Liver (tissue), 8 donors: ENCODE measurements at regions not wholly inside any gene's neighbourhood (a gene's known extent, or its start where the extent isn't known, plus 50 kb on each side); places are given as distances from the start of the nearest gene placed in this dataset.

Source experiments
- DNase-seq: peaks from one replicate; pipeline ENCODE4 v3.0.0-alpha.2; 2017; ENCODE audit warnings: low spot score
- H3K27ac ChIP-seq, 2 donors: one replicate each; pipeline ENCODE4 v1.7.0; 2013; ENCODE audit warnings: inconsistent platforms in 2 of 2, low read length in 2 of 2, control low read depth in 1 of 2, low read depth in 1 of 2, mild to moderate bottlenecking in 1 of 2
- H3K27me3 ChIP-seq, 4 donors: one replicate each; pipeline versions ENCODE4 v1.6.1 to v1.7.0; 2013; ENCODE audit warnings: low read length in 3 of 4, inconsistent platforms in 1 of 4, mild to moderate bottlenecking in 1 of 4, moderate library complexity in 1 of 4; ENCODE audit not compliant: control insufficient read depth in 4 of 4, insufficient read depth in 4 of 4
- H3K36me3 ChIP-seq, 4 donors: one replicate each; pipeline versions ENCODE4 v1.6.1 to v1.7.0; 2013; ENCODE audit warnings: low read length in 3 of 4, mild to moderate bottlenecking in 3 of 4, low read depth in 1 of 4, moderate library complexity in 1 of 4; ENCODE audit not compliant: control insufficient read depth in 4 of 4, insufficient read depth in 3 of 4
- H3K4me1 ChIP-seq, 4 donors: one replicate each; pipeline versions ENCODE4 v1.6.1 to v1.7.0; 2013; ENCODE audit warnings: low read length in 3 of 4, mild to moderate bottlenecking in 3 of 4, moderate library complexity in 1 of 4; ENCODE audit not compliant: control insufficient read depth in 4 of 4, insufficient read depth in 4 of 4
- H3K4me3 ChIP-seq, 3 donors: one replicate each; pipeline versions ENCODE4 v1.6.1 to v1.7.0; 2013; ENCODE audit warnings: low read length in 3 of 3, control low read depth in 1 of 3, low read depth in 1 of 3, mild to moderate bottlenecking in 1 of 3
- H3K9ac ChIP-seq, 2 donors: one replicate each; pipeline ENCODE4 v1.7.0; 2013; ENCODE audit warnings: low read length in 2 of 2, mild to moderate bottlenecking in 2 of 2, moderate library complexity in 2 of 2, control low read depth in 1 of 2, low read depth in 1 of 2
- H3K9me3 ChIP-seq, 4 donors: one replicate each; pipeline versions ENCODE4 v1.6.1 to v1.7.0; 2013; ENCODE audit warnings: low read length in 3 of 4; ENCODE audit not compliant: control insufficient read depth in 4 of 4
- EGR1 ChIP-seq, 2 donors: IDR thresholded peaks; 2 replicates each; pipeline ENCODE4 v1.6.1; 2016 to 2018; ENCODE audit warnings: antibody characterized with exemption in 2 of 2, low read depth in 2 of 2
- FOXA1 ChIP-seq: IDR thresholded peaks from 2 replicates; pipeline ENCODE4 v1.6.1; 2016; ENCODE audit warnings: antibody characterized with exemption
- FOXA2 ChIP-seq: IDR thresholded peaks from 2 replicates; pipeline ENCODE4 v1.6.1; 2016; ENCODE audit warnings: antibody characterized with exemption
- GABPA ChIP-seq, 2 donors: IDR thresholded peaks in 1 of 2; conservative IDR thresholded peaks in 1 of 2; 2 replicates each; pipeline ENCODE4 v1.6.1; 2016; ENCODE audit warnings: antibody characterized with exemption in 2 of 2, mild to moderate bottlenecking in 1 of 2, moderate library complexity in 1 of 2
- HNF4A ChIP-seq, 2 donors: conservative IDR thresholded peaks; 2 replicates each; pipeline ENCODE4 v1.6.1; 2016; ENCODE audit warnings: antibody characterized with exemption in 2 of 2, mild to moderate bottlenecking in 2 of 2
- HNF4G ChIP-seq: IDR thresholded peaks from 2 replicates; pipeline ENCODE4 v1.6.1; 2016; ENCODE audit warnings: antibody characterized with exemption
- JUND ChIP-seq, 2 donors: IDR thresholded peaks; 2 replicates each; pipeline ENCODE4 v1.6.1; 2016; ENCODE audit warnings: antibody characterized with exemption in 2 of 2
- NR2F2 ChIP-seq: IDR thresholded peaks from 2 replicates; pipeline ENCODE4 v1.6.1; 2016; ENCODE audit warnings: antibody characterized with exemption
- RAD21 ChIP-seq, 2 donors: IDR thresholded peaks; 2 replicates each; pipeline ENCODE4 v1.6.1; 2016; ENCODE audit warnings: antibody characterized with exemption in 2 of 2, mild to moderate bottlenecking in 2 of 2
- RXRA ChIP-seq, 2 donors: IDR thresholded peaks; 2 replicates each; pipeline ENCODE4 v1.6.1; 2017 to 2018; ENCODE audit warnings: antibody characterized with exemption in 2 of 2, mild to moderate bottlenecking in 1 of 2
- SP1 ChIP-seq: IDR thresholded peaks from 2 replicates; pipeline ENCODE4 v1.6.1; 2018; ENCODE audit warnings: antibody characterized with exemption, mild to moderate bottlenecking
- TAF1 ChIP-seq: conservative IDR thresholded peaks from 2 replicates; pipeline ENCODE4 v1.6.1; 2016; ENCODE audit warnings: antibody characterized with exemption, mild to moderate bottlenecking
- YY1 ChIP-seq: IDR thresholded peaks from 2 replicates; pipeline ENCODE4 v1.6.1; 2016; ENCODE audit warnings: antibody characterized with exemption, mild to moderate bottlenecking
- WGBS: extraction: QIAGEN DNeasy Blood & Tissue Kit; methylation state at CpG from one replicate; pipeline ENCODE4 v1.1.7; 2013; 5-methylcytosine and 5-hydroxymethylcytosine counted together
- TF ChIP-seq, protein P1 (sequence below): fragments of 150-350 bp; IDR thresholded peaks from 2 replicates; pipeline ENCODE4 v1.5.1; 2017; ENCODE audit warnings: improper control_type of control experiment, low read depth, low read length; ENCODE audit not compliant: missing input control
- TF ChIP-seq, protein P2 (sequence below): IDR thresholded peaks from 2 replicates; pipeline ENCODE4 v1.6.1; 2016; ENCODE audit warnings: antibody characterized with exemption
- TF ChIP-seq, protein P3 (sequence below): IDR thresholded peaks from 2 replicates; pipeline ENCODE4 v1.6.1; 2016; ENCODE audit warnings: antibody characterized with exemption, mild to moderate bottlenecking
- TF ChIP-seq, protein P4 (sequence below): IDR thresholded peaks from 2 replicates; pipeline ENCODE4 v1.6.1; 2016; ENCODE audit warnings: antibody characterized with exemption
- TF ChIP-seq, protein P5 (sequence below): IDR thresholded peaks from 2 replicates; pipeline ENCODE4 v1.6.1; 2016; ENCODE audit warnings: antibody characterized with exemption
- donor health status: healthy.
- donor health status: healthy.
- donor health status: healthy.
- donor health status: healthy.
- donor health status: healthy.

DNA sequence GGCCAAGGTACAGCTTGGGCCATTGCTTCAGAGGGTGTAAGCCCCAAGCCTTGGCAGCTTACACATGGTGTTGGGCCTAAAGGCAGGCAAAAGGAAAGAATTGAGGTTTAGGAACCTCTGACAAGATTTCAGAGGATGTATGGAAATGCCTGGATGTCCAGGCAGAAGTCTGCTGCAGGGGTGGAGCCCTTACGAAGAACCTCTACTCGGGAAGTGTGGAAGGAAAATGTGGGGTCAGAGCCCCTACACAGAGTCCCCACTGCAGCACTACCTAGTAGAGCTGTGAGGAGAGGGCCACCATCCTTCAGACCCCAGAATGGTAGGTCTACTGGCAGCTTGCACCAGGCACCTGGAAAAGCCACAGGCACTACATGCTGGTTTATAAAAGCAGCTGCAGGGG is 124.2 kb downstream of the RPIA start:
- Histone ChIP-seq H3K27me3 (no peaks in the 10 kb centered on the region), H3K4me3 (no peak overlapping the region), H3K36me3 (no peaks in the 10 kb centered on the region), H3K9me3 (peaks cover 0 to 3% (median 0%) of the 10 kb centered on the region in 4 donors), H3K9ac (no peak overlapping the region), H3K27ac (no peak overlapping the region), H3K4me1 (no peaks in the 10 kb centered on the region)
- DNase-seq = no peak
- 93% methylated on average over 2 of the region's 2 CpGs for WGBS
- TF ChIP-seq YY1 (no peak), FOXA2 (no peak), JUND (IDR thresholded peaks at IDR 0.05) (no peak), SP1 (no peak), TAF1 (no peak), RAD21 (IDR thresholded peaks at IDR 0.05) (no peak), HNF4G (no peak), EGR1 (IDR thresholded peaks at IDR 0.05; ENCODE audit: low read depth in 2 of 2) (no peak), RXRA (IDR thresholded peaks at IDR 0.05) (no peak), NR2F2 (no peak), FOXA1 (no peak), GABPA (IDR thresholded peaks at IDR 0.05 in 1 of 2, conservative IDR thresholded peaks at IDR 0.05 in 1 of 2) (no peak)
- TF ChIP-seq, protein P1, sequence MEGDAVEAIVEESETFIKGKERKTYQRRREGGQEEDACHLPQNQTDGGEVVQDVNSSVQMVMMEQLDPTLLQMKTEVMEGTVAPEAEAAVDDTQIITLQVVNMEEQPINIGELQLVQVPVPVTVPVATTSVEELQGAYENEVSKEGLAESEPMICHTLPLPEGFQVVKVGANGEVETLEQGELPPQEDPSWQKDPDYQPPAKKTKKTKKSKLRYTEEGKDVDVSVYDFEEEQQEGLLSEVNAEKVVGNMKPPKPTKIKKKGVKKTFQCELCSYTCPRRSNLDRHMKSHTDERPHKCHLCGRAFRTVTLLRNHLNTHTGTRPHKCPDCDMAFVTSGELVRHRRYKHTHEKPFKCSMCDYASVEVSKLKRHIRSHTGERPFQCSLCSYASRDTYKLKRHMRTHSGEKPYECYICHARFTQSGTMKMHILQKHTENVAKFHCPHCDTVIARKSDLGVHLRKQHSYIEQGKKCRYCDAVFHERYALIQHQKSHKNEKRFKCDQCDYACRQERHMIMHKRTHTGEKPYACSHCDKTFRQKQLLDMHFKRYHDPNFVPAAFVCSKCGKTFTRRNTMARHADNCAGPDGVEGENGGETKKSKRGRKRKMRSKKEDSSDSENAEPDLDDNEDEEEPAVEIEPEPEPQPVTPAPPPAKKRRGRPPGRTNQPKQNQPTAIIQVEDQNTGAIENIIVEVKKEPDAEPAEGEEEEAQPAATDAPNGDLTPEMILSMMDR = no peak
- TF ChIP-seq, protein P2, sequence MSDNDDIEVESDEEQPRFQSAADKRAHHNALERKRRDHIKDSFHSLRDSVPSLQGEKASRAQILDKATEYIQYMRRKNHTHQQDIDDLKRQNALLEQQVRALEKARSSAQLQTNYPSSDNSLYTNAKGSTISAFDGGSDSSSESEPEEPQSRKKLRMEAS = no peak
- TF ChIP-seq, protein P3, sequence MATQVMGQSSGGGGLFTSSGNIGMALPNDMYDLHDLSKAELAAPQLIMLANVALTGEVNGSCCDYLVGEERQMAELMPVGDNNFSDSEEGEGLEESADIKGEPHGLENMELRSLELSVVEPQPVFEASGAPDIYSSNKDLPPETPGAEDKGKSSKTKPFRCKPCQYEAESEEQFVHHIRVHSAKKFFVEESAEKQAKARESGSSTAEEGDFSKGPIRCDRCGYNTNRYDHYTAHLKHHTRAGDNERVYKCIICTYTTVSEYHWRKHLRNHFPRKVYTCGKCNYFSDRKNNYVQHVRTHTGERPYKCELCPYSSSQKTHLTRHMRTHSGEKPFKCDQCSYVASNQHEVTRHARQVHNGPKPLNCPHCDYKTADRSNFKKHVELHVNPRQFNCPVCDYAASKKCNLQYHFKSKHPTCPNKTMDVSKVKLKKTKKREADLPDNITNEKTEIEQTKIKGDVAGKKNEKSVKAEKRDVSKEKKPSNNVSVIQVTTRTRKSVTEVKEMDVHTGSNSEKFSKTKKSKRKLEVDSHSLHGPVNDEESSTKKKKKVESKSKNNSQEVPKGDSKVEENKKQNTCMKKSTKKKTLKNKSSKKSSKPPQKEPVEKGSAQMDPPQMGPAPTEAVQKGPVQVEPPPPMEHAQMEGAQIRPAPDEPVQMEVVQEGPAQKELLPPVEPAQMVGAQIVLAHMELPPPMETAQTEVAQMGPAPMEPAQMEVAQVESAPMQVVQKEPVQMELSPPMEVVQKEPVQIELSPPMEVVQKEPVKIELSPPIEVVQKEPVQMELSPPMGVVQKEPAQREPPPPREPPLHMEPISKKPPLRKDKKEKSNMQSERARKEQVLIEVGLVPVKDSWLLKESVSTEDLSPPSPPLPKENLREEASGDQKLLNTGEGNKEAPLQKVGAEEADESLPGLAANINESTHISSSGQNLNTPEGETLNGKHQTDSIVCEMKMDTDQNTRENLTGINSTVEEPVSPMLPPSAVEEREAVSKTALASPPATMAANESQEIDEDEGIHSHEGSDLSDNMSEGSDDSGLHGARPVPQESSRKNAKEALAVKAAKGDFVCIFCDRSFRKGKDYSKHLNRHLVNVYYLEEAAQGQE = no peak
- TF ChIP-seq, protein P4, sequence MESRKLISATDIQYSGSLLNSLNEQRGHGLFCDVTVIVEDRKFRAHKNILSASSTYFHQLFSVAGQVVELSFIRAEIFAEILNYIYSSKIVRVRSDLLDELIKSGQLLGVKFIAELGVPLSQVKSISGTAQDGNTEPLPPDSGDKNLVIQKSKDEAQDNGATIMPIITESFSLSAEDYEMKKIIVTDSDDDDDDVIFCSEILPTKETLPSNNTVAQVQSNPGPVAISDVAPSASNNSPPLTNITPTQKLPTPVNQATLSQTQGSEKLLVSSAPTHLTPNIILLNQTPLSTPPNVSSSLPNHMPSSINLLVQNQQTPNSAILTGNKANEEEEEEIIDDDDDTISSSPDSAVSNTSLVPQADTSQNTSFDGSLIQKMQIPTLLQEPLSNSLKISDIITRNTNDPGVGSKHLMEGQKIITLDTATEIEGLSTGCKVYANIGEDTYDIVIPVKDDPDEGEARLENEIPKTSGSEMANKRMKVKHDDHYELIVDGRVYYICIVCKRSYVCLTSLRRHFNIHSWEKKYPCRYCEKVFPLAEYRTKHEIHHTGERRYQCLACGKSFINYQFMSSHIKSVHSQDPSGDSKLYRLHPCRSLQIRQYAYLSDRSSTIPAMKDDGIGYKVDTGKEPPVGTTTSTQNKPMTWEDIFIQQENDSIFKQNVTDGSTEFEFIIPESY = no peak

DNA sequence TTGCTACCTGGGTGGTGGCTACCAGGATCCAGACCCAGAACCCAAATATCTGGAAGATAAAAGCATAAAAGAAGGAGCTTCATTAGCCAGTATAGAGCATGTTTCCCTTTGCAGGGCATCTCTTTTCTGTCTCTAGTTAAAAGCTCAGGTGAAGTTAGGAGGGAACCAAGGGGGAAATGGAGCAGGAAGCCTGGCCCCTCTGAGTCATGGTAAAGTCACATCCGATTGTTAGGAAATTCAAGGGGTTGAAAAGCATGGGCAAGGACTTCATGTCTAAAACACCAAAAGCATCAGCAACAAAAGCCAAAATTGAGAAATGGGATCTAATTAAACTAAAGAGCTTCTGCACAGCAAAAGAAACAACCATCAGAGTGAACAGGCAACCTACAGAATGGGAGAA is 126.9 kb downstream of the RPIA start:
- no peak for DNase-seq
- H3K4me3 ChIP-seq = no peak overlapping the region
- H3K4me1 ChIP-seq = no peaks in the 10 kb centered on the region
- 83% methylated on average over 1 of the region's 1 CpG for WGBS
- no peaks in the 10 kb centered on the region for H3K27me3 ChIP-seq
- peaks cover 0 to 3% (median 0%) of the 10 kb centered on the region in 4 donors for H3K9me3 ChIP-seq
- H3K36me3 ChIP-seq = no peaks in the 10 kb centered on the region
- no peak overlapping the region for H3K27ac ChIP-seq
- H3K9ac ChIP-seq = no peak overlapping the region
- TF ChIP-seq JUND (IDR thresholded peaks at IDR 0.05) = no peak
- TF ChIP-seq HNF4G = no peak
- TF ChIP-seq, protein P4 = no peak
- no peak for TF ChIP-seq HNF4A (conservative IDR thresholded peaks at IDR 0.05)
- TF ChIP-seq, protein P5, sequence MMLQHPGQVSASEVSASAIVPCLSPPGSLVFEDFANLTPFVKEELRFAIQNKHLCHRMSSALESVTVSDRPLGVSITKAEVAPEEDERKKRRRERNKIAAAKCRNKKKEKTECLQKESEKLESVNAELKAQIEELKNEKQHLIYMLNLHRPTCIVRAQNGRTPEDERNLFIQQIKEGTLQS = no peak
- no peak for TF ChIP-seq YY1
- no peak for TF ChIP-seq FOXA1
- no peak for TF ChIP-seq TAF1
- no peak for TF ChIP-seq NR2F2
- TF ChIP-seq RXRA (IDR thresholded peaks at IDR 0.05) = no peak
- no peak for TF ChIP-seq SP1
- TF ChIP-seq FOXA2 = no peak
- TF ChIP-seq, protein P1 = no peak
- TF ChIP-seq, protein P2 = no peak
- TF ChIP-seq RAD21 (IDR thresholded peaks at IDR 0.05) = no peak
- TF ChIP-seq EGR1 (IDR thresholded peaks at IDR 0.05; ENCODE audit: low read depth in 2 of 2) = no peak
